Chondrocyte (in vitro differentiated cells): ENCODE measurements at regions not wholly inside any gene's neighbourhood (a gene's known extent, or its start where the extent isn't known, plus 50 kb on each side); places are given as distances from the start of the nearest gene placed in this dataset.

Experiments used
- DNase-seq: peaks from one replicate; pipeline ENCODE4 v3.0.0; 2021; ENCODE audit warnings: mixed read lengths, low spot score
- H3K27ac Mint-ChIP-seq: one replicate; pipeline ENCODE4 v1.8.0; 2021; ENCODE audit warnings: mild to moderate bottlenecking, moderate library complexity, mixed read lengths; ENCODE audit not compliant: unreplicated experiment
- H3K27me3 Mint-ChIP-seq: 2 replicates; pipeline ENCODE4 v1.8.0; 2021; ENCODE audit warnings: low read depth, mixed read lengths
- H3K36me3 Mint-ChIP-seq: 2 replicates; pipeline ENCODE4 v1.8.0; 2021; ENCODE audit warnings: low read depth, mixed read lengths
- H3K4me1 Mint-ChIP-seq: 2 replicates; pipeline ENCODE4 v1.8.0; 2021; ENCODE audit warnings: low read depth, mild to moderate bottlenecking, mixed read lengths
- H3K4me3 Mint-ChIP-seq: one replicate; pipeline ENCODE4 v1.8.0; 2021; ENCODE audit warnings: mild to moderate bottlenecking, moderate library complexity, mixed read lengths; ENCODE audit not compliant: unreplicated experiment
- H3K9me3 Mint-ChIP-seq: 2 replicates; pipeline ENCODE4 v1.8.0; 2021; ENCODE audit warnings: low read depth, mixed read lengths
- TF ChIP-seq, protein P1 (sequence below): fragments of 200-600 bp; sonication (generic); IDR thresholded peaks from 2 replicates; pipeline ENCODE4 v1.5.0; 2021; ENCODE audit warnings: antibody characterized with exemption, mild to moderate bottlenecking, moderate library complexity

DNA sequence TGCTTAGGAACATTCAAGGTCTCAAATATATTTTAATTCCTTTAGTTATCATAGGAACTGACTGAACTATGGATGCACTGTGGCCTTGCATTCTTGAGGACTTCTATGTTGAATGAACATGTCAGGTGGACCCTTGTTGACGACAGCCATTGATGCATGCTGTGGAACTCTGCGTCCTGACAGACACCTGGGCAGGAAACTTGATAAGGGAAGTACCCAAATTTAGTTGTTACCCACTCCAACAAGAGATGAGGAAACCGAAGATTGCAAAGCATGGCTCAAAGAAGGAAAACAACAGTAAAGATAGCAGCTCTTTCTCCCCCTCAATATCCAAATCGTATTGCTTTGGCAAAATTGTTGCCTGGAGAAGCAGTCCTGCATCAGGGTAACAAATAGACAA, 540.0 kb upstream of the NR3C2 start:
- H3K27me3 Mint-ChIP-seq, result no peaks in the 10 kb centered on the region
- no peaks in the 10 kb centered on the region for H3K4me1 Mint-ChIP-seq
- DNase-seq, result no peak
- H3K4me3 Mint-ChIP-seq, result no peak overlapping the region
- H3K27ac Mint-ChIP-seq, result no peak overlapping the region
- H3K9me3 Mint-ChIP-seq, result peaks cover 8% of the 10 kb centered on the region
- H3K36me3 Mint-ChIP-seq, result no peaks in the 10 kb centered on the region
- TF ChIP-seq, protein P1, sequence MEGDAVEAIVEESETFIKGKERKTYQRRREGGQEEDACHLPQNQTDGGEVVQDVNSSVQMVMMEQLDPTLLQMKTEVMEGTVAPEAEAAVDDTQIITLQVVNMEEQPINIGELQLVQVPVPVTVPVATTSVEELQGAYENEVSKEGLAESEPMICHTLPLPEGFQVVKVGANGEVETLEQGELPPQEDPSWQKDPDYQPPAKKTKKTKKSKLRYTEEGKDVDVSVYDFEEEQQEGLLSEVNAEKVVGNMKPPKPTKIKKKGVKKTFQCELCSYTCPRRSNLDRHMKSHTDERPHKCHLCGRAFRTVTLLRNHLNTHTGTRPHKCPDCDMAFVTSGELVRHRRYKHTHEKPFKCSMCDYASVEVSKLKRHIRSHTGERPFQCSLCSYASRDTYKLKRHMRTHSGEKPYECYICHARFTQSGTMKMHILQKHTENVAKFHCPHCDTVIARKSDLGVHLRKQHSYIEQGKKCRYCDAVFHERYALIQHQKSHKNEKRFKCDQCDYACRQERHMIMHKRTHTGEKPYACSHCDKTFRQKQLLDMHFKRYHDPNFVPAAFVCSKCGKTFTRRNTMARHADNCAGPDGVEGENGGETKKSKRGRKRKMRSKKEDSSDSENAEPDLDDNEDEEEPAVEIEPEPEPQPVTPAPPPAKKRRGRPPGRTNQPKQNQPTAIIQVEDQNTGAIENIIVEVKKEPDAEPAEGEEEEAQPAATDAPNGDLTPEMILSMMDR, result no peak

DNA sequence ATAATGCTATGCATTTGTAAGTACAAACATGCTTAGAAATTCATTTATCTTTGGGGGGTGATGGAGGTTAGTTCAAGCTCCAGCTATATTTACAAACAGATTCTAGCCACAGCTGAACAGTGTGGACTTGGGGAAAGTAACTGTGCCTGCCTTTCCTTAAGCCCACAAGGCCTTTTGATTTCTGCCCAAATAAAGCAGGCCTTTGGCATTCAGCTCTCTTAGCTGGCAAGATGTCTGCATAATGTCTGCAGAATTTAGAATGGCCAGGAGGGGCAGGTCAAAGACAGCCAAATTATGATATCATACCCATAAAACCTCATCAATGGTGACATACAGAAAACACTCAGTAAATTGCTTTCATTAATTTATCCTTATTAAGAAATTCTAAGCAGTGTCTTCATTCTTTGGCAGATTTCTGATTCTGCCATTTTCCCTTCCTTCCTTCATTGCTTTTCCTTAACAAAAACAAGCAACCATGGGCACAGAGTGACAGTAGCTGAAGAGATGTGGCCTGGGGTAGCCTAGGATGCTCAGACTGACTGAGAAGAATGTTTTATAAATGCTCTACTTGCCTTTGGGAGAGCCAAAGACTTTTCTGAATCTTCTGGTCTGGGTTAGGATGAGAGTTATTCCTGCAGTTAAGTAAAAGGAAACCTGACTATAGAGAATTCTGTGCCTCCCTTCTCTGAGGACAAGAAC, 538.7 kb upstream of the NR3C2 start:
- Mint-ChIP-seq H3K9me3 (peaks cover 8% of the 10 kb centered on the region), H3K4me3 (no peak overlapping the region), H3K36me3 (no peaks in the 10 kb centered on the region), H3K4me1 (no peaks in the 10 kb centered on the region), H3K27ac (no peak overlapping the region), H3K27me3 (no peaks in the 10 kb centered on the region)
- DNase-seq, result no peak
- TF ChIP-seq, protein P1, result no peak

DNA sequence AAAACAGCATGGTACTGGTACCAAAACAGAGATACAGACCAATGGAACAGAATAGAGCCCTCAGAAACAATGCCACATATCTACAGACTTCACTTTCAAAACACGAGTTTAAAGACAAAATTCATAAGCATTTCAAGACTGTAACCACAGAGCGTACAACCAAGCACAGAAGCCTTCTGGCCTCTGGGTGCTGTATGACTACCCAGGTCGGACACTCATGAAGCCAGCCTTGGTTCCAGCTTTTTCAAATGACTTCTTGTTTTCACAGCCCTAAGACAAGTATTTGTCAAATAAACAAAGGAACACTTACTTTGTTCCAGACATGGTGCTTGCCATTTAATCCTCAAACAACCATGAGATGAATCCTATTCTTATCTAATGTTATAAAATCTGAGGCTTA, 536.1 kb upstream of the NR3C2 start:
- Mint-ChIP-seq H3K27me3 (peaks cover 2% of the 10 kb centered on the region), H3K4me3 (no peak overlapping the region), H3K4me1 (no peaks in the 10 kb centered on the region), H3K9me3 (peaks cover 10% of the 10 kb centered on the region), H3K36me3 (no peaks in the 10 kb centered on the region), H3K27ac (no peak overlapping the region)
- TF ChIP-seq, protein P1, result no peak
- no peak for DNase-seq

DNA sequence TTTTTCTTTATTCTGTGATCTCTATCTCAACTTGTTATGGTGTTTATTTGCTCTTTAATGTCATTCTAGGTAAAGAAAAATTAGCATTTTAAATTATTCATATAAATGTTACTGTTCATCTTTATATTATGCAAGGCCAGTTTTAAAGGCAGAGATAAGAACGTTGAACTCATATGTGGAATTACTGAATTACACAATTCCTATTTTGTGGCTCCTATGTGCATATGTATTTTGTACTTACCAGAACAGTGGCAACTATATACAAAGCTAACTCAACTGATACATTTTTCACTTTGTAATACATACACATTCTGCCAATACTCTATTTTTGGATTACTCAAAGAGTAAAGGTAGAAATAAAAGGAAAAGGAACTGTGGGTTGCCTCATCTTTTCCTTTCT, 533.2 kb upstream of the NR3C2 start:
- Mint-ChIP-seq H3K27ac (no peak overlapping the region), H3K9me3 (peaks cover 17% of the 10 kb centered on the region), H3K4me3 (no peak overlapping the region), H3K36me3 (no peaks in the 10 kb centered on the region), H3K4me1 (no peaks in the 10 kb centered on the region), H3K27me3 (peaks cover 7% of the 10 kb centered on the region)
- DNase-seq, result no peak
- TF ChIP-seq, protein P1, result no peak

DNA sequence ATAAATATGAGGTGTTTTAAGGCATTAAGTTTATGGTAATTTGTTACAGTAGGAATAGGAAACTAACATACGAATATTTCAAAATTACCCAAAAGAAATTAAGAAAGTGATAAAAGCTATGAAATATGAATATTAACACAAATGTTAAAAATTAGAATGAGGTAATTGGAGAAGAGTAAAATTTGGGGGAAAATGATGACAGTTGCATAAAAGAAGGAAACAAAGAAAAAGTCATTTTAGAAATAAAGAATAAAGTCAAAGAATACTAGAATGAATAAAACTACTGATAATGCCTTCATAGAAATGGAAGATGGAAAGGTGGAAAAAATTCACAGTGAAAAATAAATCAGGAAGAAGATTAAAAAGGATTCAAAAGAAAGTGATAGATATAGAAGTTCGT, 522.9 kb upstream of the NR3C2 start:
- peaks cover 12% of the 10 kb centered on the region for H3K27me3 Mint-ChIP-seq
- no peaks in the 10 kb centered on the region for H3K36me3 Mint-ChIP-seq
- H3K4me1 Mint-ChIP-seq, result peaks cover 7% of the 10 kb centered on the region
- no peak overlapping the region for H3K27ac Mint-ChIP-seq
- no peak for DNase-seq
- TF ChIP-seq, protein P1, result no peak
- H3K9me3 Mint-ChIP-seq, result no peaks in the 10 kb centered on the region
- H3K4me3 Mint-ChIP-seq, result no peak overlapping the region
